WTC11 (cell line): ENCODE measurements at regions not wholly inside any gene's neighbourhood (a gene's known extent, or its start where the extent isn't known, plus 50 kb on each side); places are given as distances from the start of the nearest gene placed in this dataset.

Experiments
- ATAC-seq: fragments of 200-7000 bp; cut with Tn5 transposase; 2 replicates; pipeline ENCODE4 v1.10.0; 2021; ENCODE audit warnings: mild to moderate bottlenecking, moderate library complexity
- CTCF ChIA-PET: fragments of 300-600 bp; sonication (Branson Sonifier 250); formaldehyde crosslinking; loops from one replicate; lab custom pipeline; 2021; ENCODE audit warnings: antibody characterized with exemption; lab: Charles Lee
- POLR2A ChIA-PET: fragments of 350-600 bp; sonication (Branson Sonifier 250); formaldehyde crosslinking; loops from one replicate; lab custom pipeline; 2021; ENCODE audit warnings: antibody characterized with exemption; lab: Charles Lee
- DNase-seq: peaks from one replicate; pipeline ENCODE4 v3.0.0; 2021; ENCODE audit warnings: low spot score
- H3K27ac Mint-ChIP-seq: 2 replicates; pipeline ENCODE4 v1.8.0; 2021; ENCODE audit warnings: mixed read lengths
- H3K27me3 Mint-ChIP-seq: 2 replicates; pipeline ENCODE4 v1.8.0; 2021; ENCODE audit warnings: low read depth, mild to moderate bottlenecking, moderate library complexity, mixed read lengths
- H3K36me3 Mint-ChIP-seq: 2 replicates; pipeline ENCODE4 v1.8.0; 2021; ENCODE audit warnings: mixed read lengths
- H3K4me1 Mint-ChIP-seq: 2 replicates; pipeline ENCODE4 v1.8.0; 2022; ENCODE audit warnings: mixed read lengths
- H3K4me3 Mint-ChIP-seq: 2 replicates; pipeline ENCODE4 v1.8.0; 2021; ENCODE audit warnings: mild to moderate bottlenecking, moderate library complexity, mixed read lengths
- H3K9me3 Mint-ChIP-seq: 2 replicates; pipeline ENCODE4 v1.8.0; 2021; ENCODE audit warnings: mixed read lengths
- CBFB ChIP-seq: sonication (generic); formaldehyde crosslinking; IDR thresholded peaks from 2 replicates; pipeline ENCODE4 v1.8.1; 2022; ENCODE audit warnings: mild to moderate bottlenecking, low read depth, missing genetic modification reagents
- NFATC4 ChIP-seq: fragments of 250-450 bp; sonication (Bioruptor Pico); IDR thresholded peaks from 2 replicates; pipeline ENCODE4 v1.9.0; 2021; ENCODE audit warnings: mild to moderate bottlenecking
- NFYB ChIP-seq: sonication (generic); formaldehyde crosslinking; conservative IDR thresholded peaks from 2 replicates; pipeline ENCODE4 v1.8.0; 2022; ENCODE audit warnings: low read depth, missing genetic modification reagents
- NR3C1 ChIP-seq: sonication (generic); formaldehyde crosslinking; conservative IDR thresholded peaks from 2 replicates; pipeline ENCODE4 v1.8.1; 2023; ENCODE audit warnings: low read depth, mild to moderate bottlenecking, missing genetic modification reagents
- SMAD3 ChIP-seq: sonication (generic); formaldehyde crosslinking; IDR thresholded peaks from 2 replicates; pipeline ENCODE4 v1.8.0; 2022; ENCODE audit warnings: missing genetic modification reagents, mild to moderate bottlenecking, borderline replicate concordance
- SMAD4 ChIP-seq: sonication (generic); formaldehyde crosslinking; IDR thresholded peaks from 2 replicates; pipeline ENCODE4 v1.8.0; 2022; ENCODE audit warnings: mild to moderate bottlenecking, missing genetic modification reagents
- ZNF219 ChIP-seq: sonication (generic); formaldehyde crosslinking; IDR thresholded peaks from 2 replicates; pipeline ENCODE4 v1.8.0; 2023; ENCODE audit warnings: missing genetic modification reagents, mild to moderate bottlenecking, borderline replicate concordance
- ZNF232 ChIP-seq: sonication (generic); formaldehyde crosslinking; IDR thresholded peaks from 2 replicates; pipeline ENCODE4 v1.8.0; 2022; ENCODE audit warnings: mild to moderate bottlenecking, missing genetic modification reagents
- ZNF263 ChIP-seq: sonication (generic); formaldehyde crosslinking; IDR thresholded peaks from 2 replicates; pipeline ENCODE4 v1.8.1; 2022; ENCODE audit warnings: low read depth, mild to moderate bottlenecking, moderate library complexity, missing genetic modification reagents
- ZNF671 ChIP-seq: fragments of 250-450 bp; sonication (Bioruptor Pico); IDR thresholded peaks from 2 replicates; pipeline ENCODE4 v1.8.0; 2021; ENCODE audit warnings: mild to moderate bottlenecking
- TF ChIP-seq, protein P1 (sequence below): sonication (generic); formaldehyde crosslinking; conservative IDR thresholded peaks from 2 replicates; pipeline ENCODE4 v1.8.1; 2023; ENCODE audit warnings: mild to moderate bottlenecking, low read depth, missing genetic modification reagents, moderate library complexity
- TF ChIP-seq, protein P2 (sequence below): fragments of 250-450 bp; sonication (Bioruptor Pico); IDR thresholded peaks from 2 replicates; pipeline ENCODE4 v2.1.2; 2022; ENCODE audit warnings: mild to moderate bottlenecking, moderate library complexity
- TF ChIP-seq, protein P3 (sequence below): sonication (generic); formaldehyde crosslinking; IDR thresholded peaks from 2 replicates; pipeline ENCODE4 v1.8.1; 2022; ENCODE audit warnings: mild to moderate bottlenecking, missing genetic modification reagents, moderate library complexity, borderline replicate concordance
- TF ChIP-seq, protein P4 (sequence below): fragments of 250-450 bp; sonication (Bioruptor Pico); conservative IDR thresholded peaks from 2 replicates; pipeline ENCODE4 v1.9.0; 2021; ENCODE audit warnings: mild to moderate bottlenecking
- TF ChIP-seq, protein P5 (sequence below): sonication (generic); formaldehyde crosslinking; IDR thresholded peaks from 2 replicates; pipeline ENCODE4 v1.8.1; 2022; ENCODE audit warnings: low read depth, missing genetic modification reagents, borderline replicate concordance
- TF ChIP-seq, protein P6 (sequence below): sonication (generic); formaldehyde crosslinking; IDR thresholded peaks from 2 replicates; pipeline ENCODE4 v1.8.1; 2023; ENCODE audit warnings: mild to moderate bottlenecking, missing genetic modification reagents
- TF ChIP-seq, protein P7 (sequence below): sonication (generic); formaldehyde crosslinking; IDR thresholded peaks from 2 replicates; pipeline ENCODE4 v1.8.0; 2022; ENCODE audit warnings: mild to moderate bottlenecking, missing genetic modification reagents
- TF ChIP-seq, protein P8 (sequence below): sonication (generic); formaldehyde crosslinking; IDR thresholded peaks from 2 replicates; pipeline ENCODE4 v1.8.1; 2023; ENCODE audit warnings: mild to moderate bottlenecking, moderate library complexity, missing genetic modification reagents

DNA sequence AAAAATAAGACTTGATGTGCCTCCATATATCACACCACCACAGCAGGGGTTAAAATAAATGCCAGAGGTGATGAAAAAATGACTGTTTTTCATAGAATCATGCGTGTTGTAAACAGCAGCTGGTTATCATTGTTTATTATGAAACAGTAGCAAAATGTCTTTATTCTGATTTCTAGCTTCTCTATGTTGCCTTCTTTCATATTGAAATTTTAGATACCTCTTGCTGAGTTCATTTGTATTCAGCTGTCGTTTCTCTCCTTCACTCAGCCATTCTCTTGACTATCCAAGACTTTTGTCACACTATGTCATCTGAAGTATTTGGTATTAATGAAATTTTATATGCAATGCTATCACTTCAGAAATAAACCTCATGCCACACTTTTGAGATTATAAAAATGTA lies 465.0 kb downstream of the TAF11L14 start (continued):
- TF ChIP-seq, protein P1, sequence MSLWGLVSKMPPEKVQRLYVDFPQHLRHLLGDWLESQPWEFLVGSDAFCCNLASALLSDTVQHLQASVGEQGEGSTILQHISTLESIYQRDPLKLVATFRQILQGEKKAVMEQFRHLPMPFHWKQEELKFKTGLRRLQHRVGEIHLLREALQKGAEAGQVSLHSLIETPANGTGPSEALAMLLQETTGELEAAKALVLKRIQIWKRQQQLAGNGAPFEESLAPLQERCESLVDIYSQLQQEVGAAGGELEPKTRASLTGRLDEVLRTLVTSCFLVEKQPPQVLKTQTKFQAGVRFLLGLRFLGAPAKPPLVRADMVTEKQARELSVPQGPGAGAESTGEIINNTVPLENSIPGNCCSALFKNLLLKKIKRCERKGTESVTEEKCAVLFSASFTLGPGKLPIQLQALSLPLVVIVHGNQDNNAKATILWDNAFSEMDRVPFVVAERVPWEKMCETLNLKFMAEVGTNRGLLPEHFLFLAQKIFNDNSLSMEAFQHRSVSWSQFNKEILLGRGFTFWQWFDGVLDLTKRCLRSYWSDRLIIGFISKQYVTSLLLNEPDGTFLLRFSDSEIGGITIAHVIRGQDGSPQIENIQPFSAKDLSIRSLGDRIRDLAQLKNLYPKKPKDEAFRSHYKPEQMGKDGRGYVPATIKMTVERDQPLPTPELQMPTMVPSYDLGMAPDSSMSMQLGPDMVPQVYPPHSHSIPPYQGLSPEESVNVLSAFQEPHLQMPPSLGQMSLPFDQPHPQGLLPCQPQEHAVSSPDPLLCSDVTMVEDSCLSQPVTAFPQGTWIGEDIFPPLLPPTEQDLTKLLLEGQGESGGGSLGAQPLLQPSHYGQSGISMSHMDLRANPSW (CRISPR knock-in tag): no peak
- TF ChIP-seq NFATC4 (CRISPR knock-in tag): no peak
- TF ChIP-seq, all 79 proteins: peak for 0

DNA sequence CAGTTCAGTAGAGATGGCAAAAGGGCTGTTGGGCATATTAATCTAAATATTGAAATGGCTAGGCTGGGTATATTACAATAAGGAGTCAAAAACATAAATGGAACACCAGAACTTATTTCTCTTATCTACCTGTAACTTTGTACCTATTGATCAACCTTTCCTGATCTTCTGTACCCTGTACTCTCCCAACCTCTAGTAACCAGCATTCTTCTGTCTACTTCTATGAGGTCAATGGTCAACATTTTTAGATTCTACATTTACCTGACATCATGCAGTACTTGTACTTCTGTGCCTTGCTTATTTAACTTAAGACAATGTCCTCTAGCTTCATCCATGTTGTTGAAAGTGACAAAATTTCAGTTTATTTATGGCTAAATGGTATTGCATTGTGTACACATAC lies 467.3 kb downstream of the TAF11L14 start:
- H3K4me1 Mint-ChIP-seq: peaks cover 25% of the 10 kb centered on the region
- no peak overlapping the region for H3K4me3 Mint-ChIP-seq
- no peak for ATAC-seq
- DNase-seq: no peak
- POLR2A ChIA-PET: no interaction called here
- H3K27ac Mint-ChIP-seq: no peak overlapping the region
- H3K9me3 Mint-ChIP-seq: no peaks in the 10 kb centered on the region
- TF ChIP-seq, protein P2, sequence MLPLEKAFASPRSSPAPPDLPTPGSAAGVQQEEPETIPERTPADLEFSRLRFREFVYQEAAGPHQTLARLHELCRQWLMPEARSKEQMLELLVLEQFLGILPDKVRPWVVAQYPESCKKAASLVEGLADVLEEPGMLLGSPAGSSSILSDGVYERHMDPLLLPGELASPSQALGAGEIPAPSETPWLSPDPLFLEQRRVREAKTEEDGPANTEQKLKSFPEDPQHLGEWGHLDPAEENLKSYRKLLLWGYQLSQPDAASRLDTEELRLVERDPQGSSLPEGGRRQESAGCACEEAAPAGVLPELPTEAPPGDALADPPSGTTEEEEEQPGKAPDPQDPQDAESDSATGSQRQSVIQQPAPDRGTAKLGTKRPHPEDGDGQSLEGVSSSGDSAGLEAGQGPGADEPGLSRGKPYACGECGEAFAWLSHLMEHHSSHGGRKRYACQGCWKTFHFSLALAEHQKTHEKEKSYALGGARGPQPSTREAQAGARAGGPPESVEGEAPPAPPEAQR (CRISPR knock-in tag): no peak
- TF ChIP-seq ZNF232 (CRISPR knock-in tag) (no peak), ZNF263 (CRISPR knock-in tag) (no peak), SMAD4 (CRISPR knock-in tag) (no peak), CBFB (CRISPR knock-in tag) (no peak), NR3C1 (no peak), SMAD3 (CRISPR knock-in tag) (no peak), NFYB (CRISPR knock-in tag) (no peak), ZNF219 (CRISPR knock-in tag) (no peak), ZNF671 (no peak)
- TF ChIP-seq, protein P3, sequence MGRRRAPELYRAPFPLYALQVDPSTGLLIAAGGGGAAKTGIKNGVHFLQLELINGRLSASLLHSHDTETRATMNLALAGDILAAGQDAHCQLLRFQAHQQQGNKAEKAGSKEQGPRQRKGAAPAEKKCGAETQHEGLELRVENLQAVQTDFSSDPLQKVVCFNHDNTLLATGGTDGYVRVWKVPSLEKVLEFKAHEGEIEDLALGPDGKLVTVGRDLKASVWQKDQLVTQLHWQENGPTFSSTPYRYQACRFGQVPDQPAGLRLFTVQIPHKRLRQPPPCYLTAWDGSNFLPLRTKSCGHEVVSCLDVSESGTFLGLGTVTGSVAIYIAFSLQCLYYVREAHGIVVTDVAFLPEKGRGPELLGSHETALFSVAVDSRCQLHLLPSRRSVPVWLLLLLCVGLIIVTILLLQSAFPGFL (CRISPR knock-in tag): no peak
- TF ChIP-seq, protein P4, sequence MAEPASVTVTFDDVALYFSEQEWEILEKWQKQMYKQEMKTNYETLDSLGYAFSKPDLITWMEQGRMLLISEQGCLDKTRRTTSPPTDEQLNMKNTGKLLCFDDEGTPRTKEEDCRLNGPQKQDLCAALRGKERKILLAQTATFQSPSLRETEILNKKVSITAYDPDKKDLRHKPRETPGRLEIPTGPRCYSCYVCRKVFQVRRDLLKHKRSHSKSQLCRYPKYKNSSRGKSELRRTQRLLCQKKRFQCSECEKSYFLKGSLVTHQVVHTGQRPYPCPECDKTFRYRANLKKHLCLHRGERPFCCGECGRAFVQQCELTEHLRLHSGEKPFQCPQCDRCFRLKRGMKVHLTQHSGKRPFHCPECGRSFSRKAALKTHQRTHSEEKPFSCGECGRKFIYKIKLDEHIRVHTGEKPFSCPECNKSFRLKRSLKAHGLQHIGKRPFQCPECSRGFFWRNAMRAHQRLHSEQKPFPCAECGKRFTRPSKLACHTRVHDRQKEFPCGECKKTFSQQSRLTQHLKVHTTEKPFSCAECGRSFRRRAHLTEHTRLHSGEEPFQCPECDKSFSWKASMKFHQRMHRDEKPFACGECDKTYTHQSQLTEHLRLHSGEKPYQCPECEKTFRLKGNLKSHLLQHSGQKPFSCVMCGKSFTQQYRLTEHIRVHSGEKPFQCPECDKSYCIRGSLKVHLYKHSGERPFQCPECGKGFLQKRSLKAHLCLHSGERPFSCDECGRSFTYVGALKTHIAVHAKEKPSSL (CRISPR knock-in tag): no peak
- TF ChIP-seq, protein P5, sequence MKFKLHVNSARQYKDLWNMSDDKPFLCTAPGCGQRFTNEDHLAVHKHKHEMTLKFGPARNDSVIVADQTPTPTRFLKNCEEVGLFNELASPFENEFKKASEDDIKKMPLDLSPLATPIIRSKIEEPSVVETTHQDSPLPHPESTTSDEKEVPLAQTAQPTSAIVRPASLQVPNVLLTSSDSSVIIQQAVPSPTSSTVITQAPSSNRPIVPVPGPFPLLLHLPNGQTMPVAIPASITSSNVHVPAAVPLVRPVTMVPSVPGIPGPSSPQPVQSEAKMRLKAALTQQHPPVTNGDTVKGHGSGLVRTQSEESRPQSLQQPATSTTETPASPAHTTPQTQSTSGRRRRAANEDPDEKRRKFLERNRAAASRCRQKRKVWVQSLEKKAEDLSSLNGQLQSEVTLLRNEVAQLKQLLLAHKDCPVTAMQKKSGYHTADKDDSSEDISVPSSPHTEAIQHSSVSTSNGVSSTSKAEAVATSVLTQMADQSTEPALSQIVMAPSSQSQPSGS (CRISPR knock-in tag): no peak
- TF ChIP-seq, protein P6, sequence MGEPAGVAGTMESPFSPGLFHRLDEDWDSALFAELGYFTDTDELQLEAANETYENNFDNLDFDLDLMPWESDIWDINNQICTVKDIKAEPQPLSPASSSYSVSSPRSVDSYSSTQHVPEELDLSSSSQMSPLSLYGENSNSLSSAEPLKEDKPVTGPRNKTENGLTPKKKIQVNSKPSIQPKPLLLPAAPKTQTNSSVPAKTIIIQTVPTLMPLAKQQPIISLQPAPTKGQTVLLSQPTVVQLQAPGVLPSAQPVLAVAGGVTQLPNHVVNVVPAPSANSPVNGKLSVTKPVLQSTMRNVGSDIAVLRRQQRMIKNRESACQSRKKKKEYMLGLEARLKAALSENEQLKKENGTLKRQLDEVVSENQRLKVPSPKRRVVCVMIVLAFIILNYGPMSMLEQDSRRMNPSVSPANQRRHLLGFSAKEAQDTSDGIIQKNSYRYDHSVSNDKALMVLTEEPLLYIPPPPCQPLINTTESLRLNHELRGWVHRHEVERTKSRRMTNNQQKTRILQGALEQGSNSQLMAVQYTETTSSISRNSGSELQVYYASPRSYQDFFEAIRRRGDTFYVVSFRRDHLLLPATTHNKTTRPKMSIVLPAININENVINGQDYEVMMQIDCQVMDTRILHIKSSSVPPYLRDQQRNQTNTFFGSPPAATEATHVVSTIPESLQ: no peak
- TF ChIP-seq, protein P7, sequence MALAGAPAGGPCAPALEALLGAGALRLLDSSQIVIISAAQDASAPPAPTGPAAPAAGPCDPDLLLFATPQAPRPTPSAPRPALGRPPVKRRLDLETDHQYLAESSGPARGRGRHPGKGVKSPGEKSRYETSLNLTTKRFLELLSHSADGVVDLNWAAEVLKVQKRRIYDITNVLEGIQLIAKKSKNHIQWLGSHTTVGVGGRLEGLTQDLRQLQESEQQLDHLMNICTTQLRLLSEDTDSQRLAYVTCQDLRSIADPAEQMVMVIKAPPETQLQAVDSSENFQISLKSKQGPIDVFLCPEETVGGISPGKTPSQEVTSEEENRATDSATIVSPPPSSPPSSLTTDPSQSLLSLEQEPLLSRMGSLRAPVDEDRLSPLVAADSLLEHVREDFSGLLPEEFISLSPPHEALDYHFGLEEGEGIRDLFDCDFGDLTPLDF (CRISPR knock-in tag): no peak
- TF ChIP-seq, protein P8, sequence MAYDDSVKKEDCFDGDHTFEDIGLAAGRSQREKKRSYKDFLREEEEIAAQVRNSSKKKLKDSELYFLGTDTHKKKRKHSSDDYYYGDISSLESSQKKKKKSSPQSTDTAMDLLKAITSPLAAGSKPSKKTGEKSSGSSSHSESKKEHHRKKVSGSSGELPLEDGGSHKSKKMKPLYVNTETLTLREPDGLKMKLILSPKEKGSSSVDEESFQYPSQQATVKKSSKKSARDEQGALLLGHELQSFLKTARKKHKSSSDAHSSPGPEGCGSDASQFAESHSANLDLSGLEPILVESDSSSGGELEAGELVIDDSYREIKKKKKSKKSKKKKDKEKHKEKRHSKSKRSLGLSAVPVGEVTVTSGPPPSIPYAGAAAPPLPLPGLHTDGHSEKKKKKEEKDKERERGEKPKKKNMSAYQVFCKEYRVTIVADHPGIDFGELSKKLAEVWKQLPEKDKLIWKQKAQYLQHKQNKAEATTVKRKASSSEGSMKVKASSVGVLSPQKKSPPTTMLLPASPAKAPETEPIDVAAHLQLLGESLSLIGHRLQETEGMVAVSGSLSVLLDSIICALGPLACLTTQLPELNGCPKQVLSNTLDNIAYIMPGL: no peak
- TF ChIP-seq, all 79 proteins: peak for 0
- H3K36me3 Mint-ChIP-seq: no peaks in the 10 kb centered on the region
- H3K27me3 Mint-ChIP-seq: no peaks in the 10 kb centered on the region
- CTCF ChIA-PET: no interaction called here
